ENCODE measurements at regions not wholly inside any gene's neighbourhood (a gene's known extent, or its start where the extent isn't known, plus 50 kb on each side); places are given as distances from the start of the nearest gene placed in this dataset.

GRCh38 chr7:85866540-85866939 is 679.7 kb upstream of the SEMA3D start:
- H3K27ac ChIP-seq (ENCODE audit: insufficient read depth, low read length) = no peak overlapping the region
- no peak for TF ChIP-seq EZH2 (IDR thresholded peaks at IDR 0.05; ENCODE audit: low read length, missing control alignments)
- TF ChIP-seq CTCF (conservative IDR thresholded peaks at IDR 0.05 in 1 of 2, IDR thresholded peaks at IDR 0.05 in 1 of 2; ENCODE audit: low read depth in 1 of 2, low read length in 2 of 2) = no peak
- no peaks in the 10 kb centered on the region for H4K20me1 ChIP-seq (ENCODE audit: control insufficient read depth, extremely low read depth, insufficient read depth, low read length)
- no peak overlapping the region for H3K9ac ChIP-seq (ENCODE audit: insufficient read depth, low read length)
- no peaks in the 10 kb centered on the region for H3K9me3 ChIP-seq (ENCODE audit: control insufficient read depth, insufficient read depth, low read depth, low read length)
- no peak overlapping the region for H3K4me3 ChIP-seq (replicated peaks in 1 of 4; ENCODE audit: control extremely low read depth in 1 of 4, insufficient read depth in 1 of 4, low read depth in 3 of 4, low read length in 4 of 4)
- no peak overlapping the region for H3K4me2 ChIP-seq (ENCODE audit: extremely low read depth, insufficient read depth, low read length)
- H3K4me1 ChIP-seq (ENCODE audit: control insufficient read depth, extremely low read depth, insufficient read depth, low read length) = no peaks in the 10 kb centered on the region
- H2AFZ ChIP-seq (ENCODE audit: low read length) = no peak overlapping the region
- no peaks in the 10 kb centered on the region for H3K36me3 ChIP-seq (ENCODE audit: control insufficient read depth, insufficient read depth, low read length)
- no peaks in the 10 kb centered on the region for H3K27me3 ChIP-seq (ENCODE audit: control insufficient read depth, insufficient read depth, low read length)
- H3K79me2 ChIP-seq (ENCODE audit: control insufficient read depth, insufficient read depth, low read length) = no peaks in the 10 kb centered on the region
- DNase-seq (ENCODE audit: low read depth in 2 of 2) = no peak

GRCh38 chr7:85851571-85852193 is 664.8 kb upstream of the SEMA3D start:
- Histone ChIP-seq H3K9ac (ENCODE audit: insufficient read depth, low read length) (no peak overlapping the region), H4K20me1 (ENCODE audit: control insufficient read depth, extremely low read depth, insufficient read depth, low read length) (no peaks in the 10 kb centered on the region), H3K4me1 (ENCODE audit: control insufficient read depth, extremely low read depth, insufficient read depth, low read length) (no peaks in the 10 kb centered on the region), H3K36me3 (ENCODE audit: control insufficient read depth, insufficient read depth, low read length) (no peaks in the 10 kb centered on the region), H3K79me2 (ENCODE audit: control insufficient read depth, insufficient read depth, low read length) (no peaks in the 10 kb centered on the region), H3K27me3 (ENCODE audit: control insufficient read depth, insufficient read depth, low read length) (no peaks in the 10 kb centered on the region), H3K27ac (ENCODE audit: insufficient read depth, low read length) (no peak overlapping the region), H3K9me3 (ENCODE audit: control insufficient read depth, insufficient read depth, low read depth, low read length) (no peaks in the 10 kb centered on the region), H2AFZ (ENCODE audit: low read length) (no peak overlapping the region), H3K4me3 (replicated peaks in 1 of 4; ENCODE audit: control extremely low read depth in 1 of 4, insufficient read depth in 1 of 4, low read depth in 3 of 4, low read length in 4 of 4) (no peak overlapping the region), H3K4me2 (ENCODE audit: extremely low read depth, insufficient read depth, low read length) (no peak overlapping the region)
- peak; percentile 57 to 84 for DNase-seq (ENCODE audit: low read depth in 2 of 2)
- no peak for TF ChIP-seq EZH2 (IDR thresholded peaks at IDR 0.05; ENCODE audit: low read length, missing control alignments)
- TF ChIP-seq CTCF (conservative IDR thresholded peaks at IDR 0.05 in 1 of 2, IDR thresholded peaks at IDR 0.05 in 1 of 2; ENCODE audit: low read depth in 1 of 2, low read length in 2 of 2) = peak; percentile 18 to 49

GRCh38 chr7:85850381-85850780 is 663.5 kb upstream of the SEMA3D start:
- H3K9me3 ChIP-seq (ENCODE audit: control insufficient read depth, insufficient read depth, low read depth, low read length) = no peaks in the 10 kb centered on the region
- TF ChIP-seq CTCF (conservative IDR thresholded peaks at IDR 0.05 in 1 of 2, IDR thresholded peaks at IDR 0.05 in 1 of 2; ENCODE audit: low read depth in 1 of 2, low read length in 2 of 2) = no peak
- TF ChIP-seq EZH2 (IDR thresholded peaks at IDR 0.05; ENCODE audit: low read length, missing control alignments) = no peak

More at GRCh38 chr7:85850381-85850780, 663.5 kb upstream of the SEMA3D start:
- H3K4me2 ChIP-seq (ENCODE audit: extremely low read depth, insufficient read depth, low read length) = no peak overlapping the region
- H3K79me2 ChIP-seq (ENCODE audit: control insufficient read depth, insufficient read depth, low read length) = no peaks in the 10 kb centered on the region
- no peak overlapping the region for H3K9ac ChIP-seq (ENCODE audit: insufficient read depth, low read length)
- H2AFZ ChIP-seq (ENCODE audit: low read length) = no peak overlapping the region
- H3K4me3 ChIP-seq (replicated peaks in 1 of 4; ENCODE audit: control extremely low read depth in 1 of 4, insufficient read depth in 1 of 4, low read depth in 3 of 4, low read length in 4 of 4) = no peak overlapping the region
- no peaks in the 10 kb centered on the region for H3K36me3 ChIP-seq (ENCODE audit: control insufficient read depth, insufficient read depth, low read length)
- no peak for DNase-seq (ENCODE audit: low read depth in 2 of 2)
- H3K27me3 ChIP-seq (ENCODE audit: control insufficient read depth, insufficient read depth, low read length) = no peaks in the 10 kb centered on the region
- no peak overlapping the region for H3K27ac ChIP-seq (ENCODE audit: insufficient read depth, low read length)
- no peaks in the 10 kb centered on the region for H3K4me1 ChIP-seq (ENCODE audit: control insufficient read depth, extremely low read depth, insufficient read depth, low read length)
- H4K20me1 ChIP-seq (ENCODE audit: control insufficient read depth, extremely low read depth, insufficient read depth, low read length) = no peaks in the 10 kb centered on the region
